Brain microvascular endothelial cell (primary cell): ENCODE measurements at regions not wholly inside any gene's neighbourhood (a gene's known extent, or its start where the extent isn't known, plus 50 kb on each side); places are given as distances from the start of the nearest gene placed in this dataset.

Experiments
- DNase-seq: peaks from one replicate; pipeline ENCODE4 v3.0.0-alpha.2; 2020
- H3K27ac ChIP-seq: fragments of 250-450 bp; sonication (Bioruptor Pico); 2 replicates; pipeline ENCODE4 v1.5.1; 2020; ENCODE audit warnings: mild to moderate bottlenecking, moderate library complexity
- H3K27me3 ChIP-seq: fragments of 250-450 bp; sonication (Bioruptor Pico); replicated peaks from 2 replicates; pipeline ENCODE4 v1.5.1; 2020; ENCODE audit warnings: mild to moderate bottlenecking
- H3K36me3 ChIP-seq: fragments of 250-450 bp; sonication (Bioruptor Pico); replicated peaks from 2 replicates; pipeline ENCODE4 v1.5.1; 2020; ENCODE audit warnings: mild to moderate bottlenecking
- H3K4me3 ChIP-seq: 2 replicates; pipeline ENCODE4 v1.5.1; 2011; ENCODE audit warnings: low read depth, mild to moderate bottlenecking, control low read depth, low read length, moderate library complexity
- CTCF ChIP-seq: IDR thresholded peaks from 2 replicates; pipeline ENCODE4 v1.5.1; 2011; ENCODE audit warnings: low read depth, mild to moderate bottlenecking, moderate library complexity, low read length, control low read depth, inconsistent platforms; ENCODE audit errors: missing control alignments
- in situ Hi-C: cut with HindIII; loops from 2 replicates; pipeline ENCODE4 v1.10.0; 2017; ENCODE audit warnings: low sequenced_read_pairs, low pct_ligation_motif_present

- in situ Hi-C loops, result no loop called here
- H3K27me3 ChIP-seq, result no peaks in the 10 kb centered on the region
- no peak overlapping the region for H3K4me3 ChIP-seq
- no peak for DNase-seq
- H3K27ac ChIP-seq, result no peak overlapping the region
- no peaks in the 10 kb centered on the region for H3K36me3 ChIP-seq
- no peak for TF ChIP-seq CTCF
Measured at GRCh38 chr4:17322514-17322913, 189.4 kb downstream of the QDPR start.

- in situ Hi-C loops, result no loop called here
- no peak for TF ChIP-seq CTCF
- DNase-seq, result no peak
- Histone ChIP-seq H3K4me3 (no peak overlapping the region), H3K27ac (no peak overlapping the region), H3K36me3 (no peaks in the 10 kb centered on the region), H3K27me3 (no peaks in the 10 kb centered on the region)
Measured at GRCh38 chr4:17320046-17320445, 191.8 kb downstream of the QDPR start.

GRCh38 chr4:17317526-17317925 lies 194.4 kb downstream of the QDPR start:
- no peak overlapping the region for H3K4me3 ChIP-seq
- no peak for TF ChIP-seq CTCF
- no peak for DNase-seq
- in situ Hi-C loops, result no loop called here
- H3K27me3 ChIP-seq, result no peaks in the 10 kb centered on the region
- H3K36me3 ChIP-seq, result no peaks in the 10 kb centered on the region
- H3K27ac ChIP-seq, result no peak overlapping the region

- H3K27me3 ChIP-seq, result no peaks in the 10 kb centered on the region
- no peak overlapping the region for H3K27ac ChIP-seq
- TF ChIP-seq CTCF, result no peak
- no peak for DNase-seq
- in situ Hi-C loops, result no loop called here
- H3K36me3 ChIP-seq, result no peaks in the 10 kb centered on the region
- no peak overlapping the region for H3K4me3 ChIP-seq
Measured at GRCh38 chr4:17316566-17316965, 195.3 kb downstream of the QDPR start.

- in situ Hi-C loops, result no loop called here
- no peak for TF ChIP-seq CTCF
- Histone ChIP-seq H3K27ac (no peak overlapping the region), H3K4me3 (no peak overlapping the region), H3K36me3 (no peaks in the 10 kb centered on the region), H3K27me3 (no peaks in the 10 kb centered on the region)
- DNase-seq, result no peak
Measured at GRCh38 chr4:17315459-17315858, 196.4 kb downstream of the QDPR start.

- in situ Hi-C loops, result no loop called here
- H3K27ac ChIP-seq, result no peak overlapping the region
- TF ChIP-seq CTCF, result no peak
- H3K36me3 ChIP-seq, result no peaks in the 10 kb centered on the region
- no peak for DNase-seq
- H3K27me3 ChIP-seq, result no peaks in the 10 kb centered on the region
- no peak overlapping the region for H3K4me3 ChIP-seq
Measured at GRCh38 chr4:17313194-17313593, 198.7 kb downstream of the QDPR start.
